ENCODE measurements at regions not wholly inside any gene's neighbourhood (a gene's known extent, or its start where the extent isn't known, plus 50 kb on each side); places are given as distances from the start of the nearest gene placed in this dataset.

GRCh38 chr6:84517741-84518530, 246.5 kb downstream of the TBX18 start:
- Histone ChIP-seq H3K9me3 (ENCODE audit: insufficient read depth, low read depth, low read length) (no peaks in the 10 kb centered on the region), H3K4me1 (ENCODE audit: insufficient read depth, low read length) (peaks cover 6% of the 10 kb centered on the region), H3K4me3 (ENCODE audit: low read length) (no peak overlapping the region), H3K9ac (ENCODE audit: low read depth, low read length) (no peak overlapping the region), H3K27me3 (ENCODE audit: insufficient read depth, low read length) (no peaks in the 10 kb centered on the region), H3K27ac (ENCODE audit: low read depth, low read length) (no peak overlapping the region), H3K36me3 (ENCODE audit: insufficient read depth, low read length) (no peaks in the 10 kb centered on the region)
- WGBS: 100% methylated on average over 1 of the region's 2 CpGs

- Histone ChIP-seq H3K27ac (ENCODE audit: low read depth, low read length) (no peak overlapping the region), H3K36me3 (ENCODE audit: insufficient read depth, low read length) (no peaks in the 10 kb centered on the region), H3K27me3 (ENCODE audit: insufficient read depth, low read length) (no peaks in the 10 kb centered on the region), H3K9ac (ENCODE audit: low read depth, low read length) (no peak overlapping the region), H3K4me3 (ENCODE audit: low read length) (no peak overlapping the region), H3K4me1 (ENCODE audit: insufficient read depth, low read length) (peaks cover 6% of the 10 kb centered on the region), H3K9me3 (ENCODE audit: insufficient read depth, low read depth, low read length) (no peaks in the 10 kb centered on the region)
- WGBS: 93% methylated on average over 1 of the region's 2 CpGs
These were observed 248.2 kb downstream of the TBX18 start for GRCh38 chr6:84516154-84516553.

- no peak overlapping the region for H3K9ac ChIP-seq (ENCODE audit: low read depth, low read length)
- no peaks in the 10 kb centered on the region for H3K36me3 ChIP-seq (ENCODE audit: insufficient read depth, low read length)
- H3K9me3 ChIP-seq (ENCODE audit: insufficient read depth, low read depth, low read length): no peaks in the 10 kb centered on the region
- 86% methylated on average over 6 of the region's 6 CpGs for whole genome bisulfite sequencing
- no peaks in the 10 kb centered on the region for H3K27me3 ChIP-seq (ENCODE audit: insufficient read depth, low read length)
- H3K4me1 ChIP-seq (ENCODE audit: insufficient read depth, low read length): peaks cover 5% of the 10 kb centered on the region
- H3K4me3 ChIP-seq (ENCODE audit: low read length): no peak overlapping the region
- H3K27ac ChIP-seq (ENCODE audit: low read depth, low read length): no peak overlapping the region
These were observed 249.3 kb downstream of the TBX18 start for GRCh38 chr6:84515067-84515466.

DNA sequence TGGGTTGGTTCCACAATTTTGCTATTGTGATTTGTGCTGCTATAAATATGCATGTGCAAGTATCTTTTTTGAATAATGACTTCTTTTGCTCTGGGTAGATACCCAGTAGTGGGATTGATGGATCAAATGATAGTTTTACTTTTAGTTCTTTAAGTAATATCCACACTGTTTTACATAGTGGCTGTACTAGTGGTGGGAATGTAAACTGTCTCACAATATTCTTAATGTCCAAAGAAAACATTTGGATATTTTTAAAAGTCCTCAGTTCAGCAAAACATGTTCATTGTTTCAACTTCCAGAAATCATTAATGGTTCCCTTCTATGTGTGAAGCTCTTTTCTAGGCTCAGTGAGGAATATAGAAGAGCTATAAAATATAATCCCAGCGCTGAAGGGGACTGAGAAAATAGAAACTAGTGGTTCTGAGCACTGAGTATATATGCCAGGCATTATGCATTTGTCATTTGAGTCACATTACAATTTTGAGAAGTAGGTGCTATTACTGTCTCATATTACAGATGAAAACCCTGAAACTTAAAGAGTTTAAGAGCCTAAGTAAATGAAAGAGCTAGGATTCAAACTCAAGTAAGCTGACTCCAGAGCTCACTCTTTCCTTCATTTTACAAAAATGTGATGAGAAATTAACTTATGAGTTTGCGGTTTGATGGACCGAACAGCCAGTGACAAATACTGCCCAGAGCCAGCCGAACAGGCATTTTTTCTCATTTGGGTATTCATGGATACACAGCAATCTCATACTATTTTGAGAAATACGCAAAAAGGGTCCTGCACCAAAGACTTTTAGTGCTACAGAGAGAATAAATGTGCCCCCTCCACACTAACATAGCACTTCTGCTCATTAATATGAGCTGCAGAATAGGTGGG, 250.1 kb downstream of the TBX18 start:
- H3K27ac ChIP-seq (ENCODE audit: low read depth, low read length): no peak overlapping the region
- H3K36me3 ChIP-seq (ENCODE audit: insufficient read depth, low read length): no peaks in the 10 kb centered on the region
- WGBS: 92% methylated on average over 5 of the region's 5 CpGs
- H3K9me3 ChIP-seq (ENCODE audit: insufficient read depth, low read depth, low read length): no peaks in the 10 kb centered on the region
- H3K4me1 ChIP-seq (ENCODE audit: insufficient read depth, low read length): no peaks in the 10 kb centered on the region
- no peaks in the 10 kb centered on the region for H3K27me3 ChIP-seq (ENCODE audit: insufficient read depth, low read length)
- no peak overlapping the region for H3K4me3 ChIP-seq (ENCODE audit: low read length)
- H3K9ac ChIP-seq (ENCODE audit: low read depth, low read length): no peak overlapping the region

DNA sequence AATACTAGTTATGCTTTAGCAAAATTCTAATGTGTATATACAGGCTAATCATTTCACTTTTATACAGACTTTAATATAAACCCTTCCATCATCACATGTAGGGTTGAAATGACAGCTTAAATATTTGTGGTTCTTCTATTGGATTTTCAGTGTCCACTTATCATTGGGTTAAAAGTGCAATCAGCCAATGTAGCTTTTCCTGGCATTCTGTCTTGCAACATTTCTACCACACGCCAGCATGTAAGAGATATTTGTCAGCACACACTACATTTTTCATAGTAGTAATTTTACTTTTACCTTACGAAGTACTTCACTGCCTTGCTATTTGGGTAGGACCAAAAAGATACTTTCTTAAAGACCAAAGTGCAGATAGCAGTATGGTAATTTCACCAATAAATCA, 252.0 kb downstream of the TBX18 start:
- H3K4me3 ChIP-seq (ENCODE audit: low read length): no peak overlapping the region

GRCh38 chr6:84511929-84512328, 252.5 kb downstream of the TBX18 start:
- H3K4me3 ChIP-seq (ENCODE audit: low read length): no peak overlapping the region
- WGBS: 98% methylated on average over 3 of the region's 3 CpGs
- no peak overlapping the region for H3K9ac ChIP-seq (ENCODE audit: low read depth, low read length)

More for the DNA sequence above, 252.0 kb downstream of the TBX18 start:
- H3K36me3 ChIP-seq (ENCODE audit: insufficient read depth, low read length): no peaks in the 10 kb centered on the region
- 95% methylated on average over 2 of the region's 2 CpGs for WGBS
- no peak overlapping the region for H3K9ac ChIP-seq (ENCODE audit: low read depth, low read length)
- H3K27me3 ChIP-seq (ENCODE audit: insufficient read depth, low read length): no peaks in the 10 kb centered on the region
- no peaks in the 10 kb centered on the region for H3K9me3 ChIP-seq (ENCODE audit: insufficient read depth, low read depth, low read length)
- H3K27ac ChIP-seq (ENCODE audit: low read depth, low read length): no peak overlapping the region
- H3K4me1 ChIP-seq (ENCODE audit: insufficient read depth, low read length): no peaks in the 10 kb centered on the region

DNA sequence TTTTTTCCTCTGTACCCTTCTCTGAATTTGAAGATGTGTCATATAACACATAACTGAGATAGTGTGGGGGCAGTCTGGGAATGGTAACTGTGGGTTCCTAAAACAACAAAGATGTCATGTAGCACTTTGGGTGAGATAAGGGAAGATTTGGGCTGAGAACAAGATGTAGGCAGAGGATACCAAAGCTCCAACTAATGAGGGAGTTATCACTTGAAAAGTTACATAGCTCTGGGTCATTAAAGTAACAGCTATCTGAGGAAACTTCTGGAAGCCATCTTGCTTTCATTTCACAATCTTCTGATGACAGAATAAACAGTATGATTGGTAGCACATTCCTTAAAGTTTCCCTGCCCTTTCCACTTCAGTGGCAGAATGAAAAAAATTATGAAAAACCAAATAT, 255.4 kb downstream of the TBX18 start:
- Histone ChIP-seq H3K36me3 (ENCODE audit: insufficient read depth, low read length) (no peaks in the 10 kb centered on the region), H3K27me3 (ENCODE audit: insufficient read depth, low read length) (no peaks in the 10 kb centered on the region), H3K4me1 (ENCODE audit: insufficient read depth, low read length) (no peaks in the 10 kb centered on the region), H3K4me3 (ENCODE audit: low read length) (no peak overlapping the region), H3K9ac (ENCODE audit: low read depth, low read length) (no peak overlapping the region), H3K9me3 (ENCODE audit: insufficient read depth, low read depth, low read length) (no peaks in the 10 kb centered on the region), H3K27ac (ENCODE audit: low read depth, low read length) (no peak overlapping the region)

More at GRCh38 chr6:84511929-84512328, 252.5 kb downstream of the TBX18 start:
- no peaks in the 10 kb centered on the region for H3K27me3 ChIP-seq (ENCODE audit: insufficient read depth, low read length)
- no peak overlapping the region for H3K27ac ChIP-seq (ENCODE audit: low read depth, low read length)
- no peaks in the 10 kb centered on the region for H3K36me3 ChIP-seq (ENCODE audit: insufficient read depth, low read length)
- H3K9me3 ChIP-seq (ENCODE audit: insufficient read depth, low read depth, low read length): no peaks in the 10 kb centered on the region
- H3K4me1 ChIP-seq (ENCODE audit: insufficient read depth, low read length): no peaks in the 10 kb centered on the region

DNA sequence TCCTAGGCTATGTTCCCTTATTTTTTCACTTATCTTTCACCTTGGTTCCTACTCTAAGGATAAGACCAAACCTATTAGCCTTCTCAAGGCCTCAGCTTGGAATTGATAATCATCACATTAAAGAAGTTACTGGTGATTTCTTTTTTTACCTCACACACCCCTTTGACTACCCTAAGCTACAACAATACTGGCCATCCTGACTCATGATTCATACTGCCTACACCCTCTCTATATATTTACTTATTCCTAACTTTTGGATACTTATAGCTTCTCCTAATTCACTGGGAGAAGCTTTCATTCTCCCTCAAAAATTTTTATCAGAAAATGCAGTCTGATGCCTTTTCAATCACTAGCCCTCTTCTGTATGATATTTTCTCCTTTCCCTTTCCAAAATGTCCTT, 256.1 kb downstream of the TBX18 start:
- H3K9me3 ChIP-seq (ENCODE audit: insufficient read depth, low read depth, low read length): no peaks in the 10 kb centered on the region
- H3K27ac ChIP-seq (ENCODE audit: low read depth, low read length): no peak overlapping the region
- no peaks in the 10 kb centered on the region for H3K4me1 ChIP-seq (ENCODE audit: insufficient read depth, low read length)
- no peak overlapping the region for H3K9ac ChIP-seq (ENCODE audit: low read depth, low read length)
- H3K27me3 ChIP-seq (ENCODE audit: insufficient read depth, low read length): no peaks in the 10 kb centered on the region
- H3K4me3 ChIP-seq (ENCODE audit: low read length): no peak overlapping the region
- no peaks in the 10 kb centered on the region for H3K36me3 ChIP-seq (ENCODE audit: insufficient read depth, low read length)

DNA sequence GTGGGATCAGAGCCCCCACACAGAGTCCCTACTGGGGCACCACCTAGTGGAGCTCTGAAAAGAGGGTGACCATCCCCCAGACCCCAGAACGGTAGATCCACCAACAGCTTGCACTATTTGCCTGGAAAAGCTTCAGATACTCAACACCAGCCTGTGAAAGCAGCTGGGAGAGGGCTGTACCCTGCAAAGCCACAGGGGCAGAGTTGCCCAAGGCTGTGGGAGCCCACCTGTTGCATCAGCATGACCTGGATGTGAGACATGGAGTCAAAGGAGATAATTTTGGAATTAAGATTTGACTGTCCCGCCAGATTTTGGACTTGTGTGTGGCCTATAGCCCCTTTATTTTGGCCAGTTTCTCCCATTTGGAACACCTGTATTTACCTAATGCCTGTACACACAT, 260.4 kb downstream of the TBX18 start:
- no peak overlapping the region for H3K4me3 ChIP-seq (ENCODE audit: low read length)

DNA sequence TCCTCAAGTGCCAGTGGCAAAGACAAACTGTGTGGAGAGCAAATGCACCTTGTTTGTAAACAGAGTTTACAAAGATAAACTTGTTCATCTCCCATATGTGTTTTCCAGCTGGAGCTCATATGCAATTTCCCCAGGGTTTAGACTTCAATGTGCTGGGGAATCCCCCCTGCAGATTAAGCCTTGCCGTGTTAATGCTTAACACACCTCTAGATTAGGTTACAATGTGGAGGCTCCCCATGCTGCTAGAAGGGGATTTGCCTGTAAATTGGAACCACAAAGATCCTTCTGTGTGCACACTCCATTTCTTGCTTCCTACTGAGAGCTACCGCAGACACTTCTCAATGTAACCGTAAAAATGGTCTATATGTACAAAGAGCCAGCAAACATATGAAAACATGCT, 263.1 kb downstream of the TBX18 start:
- WGBS: 78% methylated on average over 3 of the region's 3 CpGs
- Histone ChIP-seq H3K4me1 (ENCODE audit: insufficient read depth, low read length) (no peaks in the 10 kb centered on the region), H3K27ac (ENCODE audit: low read depth, low read length) (no peak overlapping the region), H3K4me3 (ENCODE audit: low read length) (no peak overlapping the region), H3K9ac (ENCODE audit: low read depth, low read length) (no peak overlapping the region), H3K9me3 (ENCODE audit: insufficient read depth, low read depth, low read length) (0 out of 2 replicates have a peak, but pooled peaks cover 2% of the 10 kb centered on the region), H3K36me3 (ENCODE audit: insufficient read depth, low read length) (no peaks in the 10 kb centered on the region), H3K27me3 (ENCODE audit: insufficient read depth, low read length) (no peaks in the 10 kb centered on the region)

More for the DNA sequence above, 260.4 kb downstream of the TBX18 start:
- WGBS: 95% methylated on average over 2 of the region's 2 CpGs
- Histone ChIP-seq H3K9me3 (ENCODE audit: insufficient read depth, low read depth, low read length) (0 out of 2 replicates have a peak, but pooled peaks cover 2% of the 10 kb centered on the region), H3K4me1 (ENCODE audit: insufficient read depth, low read length) (no peaks in the 10 kb centered on the region), H3K9ac (ENCODE audit: low read depth, low read length) (no peak overlapping the region), H3K36me3 (ENCODE audit: insufficient read depth, low read length) (no peaks in the 10 kb centered on the region), H3K27me3 (ENCODE audit: insufficient read depth, low read length) (no peaks in the 10 kb centered on the region), H3K27ac (ENCODE audit: low read depth, low read length) (no peak overlapping the region)

DNA sequence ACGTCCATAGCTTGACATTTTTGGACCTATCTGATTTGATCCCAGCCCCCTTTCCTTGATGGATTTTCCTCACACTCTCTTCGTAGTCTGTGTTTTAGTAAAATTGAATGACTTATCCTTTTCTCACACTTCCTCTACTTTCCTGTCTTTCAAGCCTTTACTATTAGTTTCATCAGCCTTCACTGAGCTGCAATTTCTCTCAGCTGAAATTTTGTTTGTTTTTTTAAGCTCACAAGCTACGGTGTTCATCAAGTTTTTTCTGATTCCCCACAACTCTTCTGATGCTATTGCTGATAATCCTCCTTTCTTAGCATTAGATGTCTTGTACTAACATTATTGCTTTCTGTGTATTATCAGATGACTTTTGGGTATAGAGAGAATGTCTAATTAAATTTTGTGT, 263.7 kb downstream of the TBX18 start:
- H3K27ac ChIP-seq (ENCODE audit: low read depth, low read length): no peak overlapping the region
- 98% methylated on average over 3 of the region's 3 CpGs for WGBS

More for the DNA sequence above, 263.7 kb downstream of the TBX18 start:
- no peaks in the 10 kb centered on the region for H3K4me1 ChIP-seq (ENCODE audit: insufficient read depth, low read length)
- H3K27me3 ChIP-seq (ENCODE audit: insufficient read depth, low read length): no peaks in the 10 kb centered on the region
- no peaks in the 10 kb centered on the region for H3K36me3 ChIP-seq (ENCODE audit: insufficient read depth, low read length)
- 0 out of 2 replicates have a peak, but pooled peaks cover 2% of the 10 kb centered on the region for H3K9me3 ChIP-seq (ENCODE audit: insufficient read depth, low read depth, low read length)
- H3K9ac ChIP-seq (ENCODE audit: low read depth, low read length): no peak overlapping the region
- no peak overlapping the region for H3K4me3 ChIP-seq (ENCODE audit: low read length)
